GM12872 (cell line): ENCODE measurements at regions not wholly inside any gene's neighbourhood (a gene's known extent, or its start where the extent isn't known, plus 50 kb on each side); places are given as distances from the start of the nearest gene placed in this dataset.

Experiments used
- CTCF ChIP-seq: IDR thresholded peaks from 3 replicates; pipeline ENCODE4 v1.5.1; 2011; ENCODE audit warnings: low read depth, mild to moderate bottlenecking, low read length, moderate library complexity; ENCODE audit not compliant: insufficient read depth

GRCh38 chr3:82839871-82840270 is 1078.4 kb upstream of the GBE1 start:
- no peak for TF ChIP-seq CTCF

GRCh38 chr3:82834098-82834497 is 1072.7 kb upstream of the GBE1 start:
- no peak for TF ChIP-seq CTCF

- TF ChIP-seq CTCF: no peak
Measured at GRCh38 chr3:82824491-82824890, 1063.0 kb upstream of the GBE1 start.

- TF ChIP-seq CTCF: no peak
Measured at GRCh38 chr3:82816086-82816485, 1054.6 kb upstream of the GBE1 start.

GRCh38 chr3:82815417-82816058 is 1054.1 kb upstream of the GBE1 start:
- TF ChIP-seq CTCF: no peak

- TF ChIP-seq CTCF: no peak
Measured at GRCh38 chr3:82814660-82815059, 1053.2 kb upstream of the GBE1 start.

- TF ChIP-seq CTCF: no peak
Measured at GRCh38 chr3:82807781-82808180, 1046.3 kb upstream of the GBE1 start.
